ENCODE measurements at regions not wholly inside any gene's neighbourhood (a gene's known extent, or its start where the extent isn't known, plus 50 kb on each side); places are given as distances from the start of the nearest gene placed in this dataset.

GRCh38 chr11:97224396-97224795 is 834.6 kb downstream of the JRKL start:
- Histone ChIP-seq H3K4me3 (no peak overlapping the region), H3K36me3 (no peaks in the 10 kb centered on the region), H3K27ac (no peak overlapping the region), H3K4me1 (no peaks in the 10 kb centered on the region), H3K27me3 (no peaks in the 10 kb centered on the region), H3K9me3 (no peaks in the 10 kb centered on the region)
- no peak for TF ChIP-seq CTCF (IDR thresholded peaks at IDR 0.05)
- intact Hi-C loops (cut with DNase I; ENCODE audit: low total_unique reads) = no loop called here
- DNase-seq = no peak

- TF ChIP-seq CTCF (IDR thresholded peaks at IDR 0.05) = no peak
- Histone ChIP-seq H3K9me3 (no peaks in the 10 kb centered on the region), H3K4me3 (no peak overlapping the region), H3K4me1 (no peaks in the 10 kb centered on the region), H3K27ac (no peak overlapping the region), H3K27me3 (no peaks in the 10 kb centered on the region), H3K36me3 (no peaks in the 10 kb centered on the region)
- intact Hi-C loops (cut with DNase I; ENCODE audit: low total_unique reads) = no loop called here
- no peak for DNase-seq
Measured at GRCh38 chr11:97225794-97226193, 836.0 kb downstream of the JRKL start.

DNA sequence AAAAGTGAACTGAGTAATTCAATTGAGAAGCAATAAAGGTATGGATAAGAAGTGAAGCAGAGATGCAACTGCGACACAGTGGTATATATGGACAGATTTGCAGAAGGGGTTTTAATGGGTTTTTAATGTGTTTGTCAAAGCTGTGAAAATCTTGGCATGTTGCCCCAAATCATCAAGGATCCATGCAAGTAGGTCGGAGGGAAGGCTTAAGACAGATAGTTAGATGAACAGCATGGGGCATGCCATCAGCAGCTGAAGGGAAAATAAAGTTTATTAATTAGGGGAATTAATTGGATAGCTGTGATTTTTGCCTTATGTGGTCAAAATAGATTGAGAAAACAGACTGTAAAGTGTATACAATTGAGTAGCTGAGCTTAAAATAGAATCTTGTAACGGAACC is 840.1 kb downstream of the JRKL start:
- Histone ChIP-seq H3K36me3 (no peaks in the 10 kb centered on the region), H3K27me3 (no peaks in the 10 kb centered on the region), H3K4me3 (no peak overlapping the region), H3K4me1 (no peaks in the 10 kb centered on the region), H3K9me3 (no peaks in the 10 kb centered on the region), H3K27ac (no peak overlapping the region)
- intact Hi-C loops (cut with DNase I; ENCODE audit: low total_unique reads) = no loop called here
- DNase-seq = no peak
- TF ChIP-seq CTCF (IDR thresholded peaks at IDR 0.05) = no peak

- no peaks in the 10 kb centered on the region for H3K36me3 ChIP-seq
- TF ChIP-seq CTCF (IDR thresholded peaks at IDR 0.05) = no peak
- intact Hi-C loops (cut with DNase I; ENCODE audit: low total_unique reads) = no loop called here
- H3K4me3 ChIP-seq = no peak overlapping the region
- no peaks in the 10 kb centered on the region for H3K9me3 ChIP-seq
- H3K27ac ChIP-seq = no peak overlapping the region
- no peaks in the 10 kb centered on the region for H3K4me1 ChIP-seq
- H3K27me3 ChIP-seq = no peaks in the 10 kb centered on the region
- no peak for DNase-seq
Measured at GRCh38 chr11:97231231-97231630, 841.4 kb downstream of the JRKL start.

- H3K4me3 ChIP-seq = no peak overlapping the region
- no peak for TF ChIP-seq CTCF (IDR thresholded peaks at IDR 0.05)
- no peaks in the 10 kb centered on the region for H3K9me3 ChIP-seq
- H3K4me1 ChIP-seq = no peaks in the 10 kb centered on the region
- no peaks in the 10 kb centered on the region for H3K36me3 ChIP-seq
- intact Hi-C loops (cut with DNase I; ENCODE audit: low total_unique reads) = no loop called here
- no peak overlapping the region for H3K27ac ChIP-seq
- no peaks in the 10 kb centered on the region for H3K27me3 ChIP-seq
- DNase-seq = no peak
Measured at GRCh38 chr11:97234016-97234415, 844.2 kb downstream of the JRKL start.

DNA sequence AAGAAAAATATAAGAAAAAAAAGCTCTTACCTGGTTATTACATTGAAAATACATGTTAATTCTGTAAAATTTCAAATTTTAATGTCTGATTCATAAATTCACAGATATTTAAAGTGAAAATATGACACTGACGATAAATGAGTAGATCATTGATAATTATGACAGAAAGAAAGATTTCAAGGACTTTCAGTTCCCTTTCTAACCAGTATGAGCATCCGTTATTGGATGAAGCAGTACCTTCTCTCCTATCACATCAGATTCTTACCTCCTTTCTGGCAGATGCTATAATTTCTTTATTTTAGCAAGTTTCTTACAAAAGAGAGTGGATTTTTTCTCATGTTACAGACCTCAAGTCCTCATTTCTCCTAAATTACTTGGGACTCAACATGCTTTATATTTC is 847.3 kb downstream of the JRKL start:
- no peaks in the 10 kb centered on the region for H3K4me1 ChIP-seq
- no peak for DNase-seq
- no peaks in the 10 kb centered on the region for H3K9me3 ChIP-seq
- no peak for TF ChIP-seq CTCF (IDR thresholded peaks at IDR 0.05)
- no peak overlapping the region for H3K27ac ChIP-seq
- H3K36me3 ChIP-seq = no peaks in the 10 kb centered on the region
- H3K4me3 ChIP-seq = no peak overlapping the region
- no peaks in the 10 kb centered on the region for H3K27me3 ChIP-seq
- intact Hi-C loops (cut with DNase I; ENCODE audit: low total_unique reads) = no loop called here

Measured in tibial artery (tissue), 4 donors.